ENCODE measurements at regions not wholly inside any gene's neighbourhood (a gene's known extent, or its start where the extent isn't known, plus 50 kb on each side); places are given as distances from the start of the nearest gene placed in this dataset.

- TF ChIP-seq POLR2AphosphoS5 (IDR thresholded peaks at IDR 0.05; ENCODE audit: borderline replicate concordance, low read depth, low read length): no peak
- TF ChIP-seq EZH2 (IDR thresholded peaks at IDR 0.05): no peak
Measured at GRCh38 chr5:103657301-103657700, 94.7 kb upstream of the NUDT12 start.

All from SK-N-MC (cell line).